HG03442 (cell line): ENCODE measurements at regions not wholly inside any gene's neighbourhood (a gene's known extent, or its start where the extent isn't known, plus 50 kb on each side); places are given as distances from the start of the nearest gene placed in this dataset.
"Not testable (repeated sequence)": the region's sequence is repeated elsewhere in the genome, so short reads cannot be mapped to it uniquely, and the experiment has no call there.

Source experiments
- ATAC-seq: cut with Tn5 transposase; IDR thresholded peaks from one replicate; pipeline ENCODE4 v1.9.1; 2021; ENCODE audit warnings: mild to moderate bottlenecking, moderate library complexity; ENCODE audit not compliant: unreplicated experiment

- ATAC-seq: no peak
These were observed 434.7 kb upstream of the GRM3 start for GRCh38 chr7:86209036-86209435.

- no peak for ATAC-seq
These were observed 436.0 kb upstream of the GRM3 start for GRCh38 chr7:86207740-86208139.

- no peak for ATAC-seq
These were observed 440.9 kb upstream of the GRM3 start for GRCh38 chr7:86202833-86203232.

- no peak for ATAC-seq
These were observed 441.9 kb upstream of the GRM3 start for GRCh38 chr7:86201767-86202166.

- ATAC-seq: no peak
These were observed 443.7 kb upstream of the GRM3 start for GRCh38 chr7:86199881-86200614.

- ATAC-seq: no peak
These were observed 453.4 kb upstream of the GRM3 start for GRCh38 chr7:86190351-86190750.

GRCh38 chr7:86181474-86181873 lies 462.2 kb upstream of the GRM3 start:
- no peak for ATAC-seq

- ATAC-seq: no peak
These were observed 478.9 kb upstream of the GRM3 start for GRCh38 chr7:86164827-86165226.

GRCh38 chr7:86158111-86158510 lies 485.6 kb upstream of the GRM3 start:
- no peak for ATAC-seq

GRCh38 chr7:86155623-86156022 lies 488.1 kb upstream of the GRM3 start:
- no peak for ATAC-seq

GRCh38 chr7:86152926-86153325 lies 490.8 kb upstream of the GRM3 start:
- no peak for ATAC-seq

GRCh38 chr7:86149024-86149665 lies 494.6 kb upstream of the GRM3 start:
- ATAC-seq: no peak

GRCh38 chr7:86148501-86148900 lies 495.2 kb upstream of the GRM3 start:
- no peak for ATAC-seq

- no peak for ATAC-seq
These were observed 506.4 kb upstream of the GRM3 start for GRCh38 chr7:86137343-86137742.

- ATAC-seq: no peak
These were observed 513.4 kb upstream of the GRM3 start for GRCh38 chr7:86130268-86130667.

GRCh38 chr7:86123476-86123875 lies 520.2 kb upstream of the GRM3 start:
- no peak for ATAC-seq

GRCh38 chr7:86094166-86094669 lies 549.5 kb upstream of the GRM3 start:
- ATAC-seq: no peak

- no peak for ATAC-seq
These were observed 552.3 kb upstream of the GRM3 start for GRCh38 chr7:86091369-86091768.

- ATAC-seq: no peak
These were observed 554.3 kb upstream of the GRM3 start for GRCh38 chr7:86089455-86089854.

GRCh38 chr7:86064572-86064971 lies 579.1 kb upstream of the GRM3 start:
- ATAC-seq: not testable (repeated sequence)

- ATAC-seq: no peak
These were observed 585.1 kb upstream of the GRM3 start for GRCh38 chr7:86058649-86059048.

- ATAC-seq: no peak
These were observed 592.8 kb upstream of the GRM3 start for GRCh38 chr7:86050918-86051317.
